ENCODE measurements at regions not wholly inside any gene's neighbourhood (a gene's known extent, or its start where the extent isn't known, plus 50 kb on each side); places are given as distances from the start of the nearest gene placed in this dataset.

DNA sequence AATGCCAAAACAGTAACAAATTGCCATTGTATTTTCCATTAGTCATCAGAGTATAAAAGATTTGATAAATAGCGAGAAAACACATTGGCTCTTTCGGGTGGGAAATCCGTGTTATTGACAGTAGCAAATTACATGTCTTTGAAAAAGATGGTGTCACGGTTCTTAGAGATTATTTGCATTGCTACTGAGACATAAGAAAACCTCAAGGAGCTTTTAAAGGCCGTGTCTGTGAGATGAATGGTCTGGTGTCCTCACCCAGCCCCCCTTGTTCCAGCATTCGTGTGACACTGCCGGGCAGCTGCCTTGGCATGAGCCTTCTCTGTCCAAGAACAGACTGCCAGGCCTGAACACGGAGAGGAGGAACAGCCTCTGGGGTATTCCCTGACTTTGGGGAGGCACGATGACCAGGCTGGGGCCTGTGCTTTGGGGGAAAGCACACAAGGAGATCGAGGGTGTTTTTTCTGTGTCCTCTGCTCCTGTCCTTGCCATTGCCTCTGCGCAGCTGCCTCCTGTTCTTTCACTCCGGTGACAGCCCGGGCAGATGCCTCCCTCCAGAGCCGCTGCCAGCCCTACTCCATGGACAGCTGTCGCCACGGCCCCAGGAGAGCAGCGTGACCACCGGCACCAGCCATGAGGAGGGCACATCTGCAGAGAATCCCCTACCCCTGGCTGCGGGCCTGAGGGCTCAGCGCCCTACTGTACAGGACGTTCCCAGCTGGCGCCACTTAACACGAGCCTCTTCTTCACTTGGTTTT is 167.7 kb upstream of the CDYL start:
- no peak overlapping the region for H3K4me2 ChIP-seq (ENCODE audit: low read length)
- ChIA-PET POLR2A (no interaction called here), CTCF (ENCODE audit: unreplicated experiment) (no interaction called here)
- no TSS peak for BruUV-seq (replicated peaks)
- no peak for TF ChIP-seq EZH2phosphoT487 (IDR thresholded peaks at IDR 0.05; ENCODE audit: borderline replicate concordance, low read depth, low read length)
- TF ChIP-seq CTCF (conservative IDR thresholded peaks at IDR 0.05; ENCODE audit: low read length) = no peak
- no peaks in the 10 kb centered on the region for H3K36me3 ChIP-seq (ENCODE audit: insufficient read depth, low read length)
- peaks cover 7% of the 10 kb centered on the region for H3K4me1 ChIP-seq (ENCODE audit: insufficient read depth, low read length, poor library complexity, severe bottlenecking)
- H3K27ac ChIP-seq (ENCODE audit: low read depth, low read length, poor library complexity, severe bottlenecking) = no peak overlapping the region
- no peaks in the 10 kb centered on the region for H3K79me2 ChIP-seq (ENCODE audit: insufficient read depth, low read depth, low read length)
- H3K9me3 ChIP-seq (ENCODE audit: low read length) = no peaks in the 10 kb centered on the region
- no peak overlapping the region for H3K4me3 ChIP-seq (ENCODE audit: low read depth, low read length, poor library complexity, severe bottlenecking)
- no peak overlapping the region for H2AFZ ChIP-seq (ENCODE audit: low read length)
- H4K20me1 ChIP-seq (ENCODE audit: insufficient read depth, low read length) = no peaks in the 10 kb centered on the region
- DNase-seq (ENCODE audit: low spot score) = no peak
- intact Hi-C loops (cut with micrococcal nuclease; ENCODE audit: unreplicated experiment) = no loop called here
- no peaks in the 10 kb centered on the region for H3K9me2 ChIP-seq (ENCODE audit: insufficient read depth, low read length)

DNA sequence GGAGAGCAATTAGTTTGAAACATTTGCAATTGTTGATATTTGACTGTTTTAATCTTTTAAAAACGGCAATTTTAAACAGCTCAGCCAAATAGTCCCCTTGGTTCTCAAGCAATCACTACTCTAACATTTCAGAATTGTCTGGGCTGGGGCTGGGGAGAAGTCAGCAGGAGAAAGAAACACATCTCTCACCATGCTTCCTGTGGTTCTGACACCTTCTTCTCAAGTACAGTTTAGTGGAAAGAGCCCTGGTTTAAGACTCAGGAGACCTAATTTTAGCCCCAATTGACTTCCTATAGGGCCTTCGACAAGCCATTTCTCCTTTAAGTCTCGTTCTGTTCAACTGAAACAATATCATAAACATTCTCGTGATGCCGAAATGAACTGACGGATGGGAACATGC is 168.4 kb upstream of the CDYL start:
- H3K4me1 ChIP-seq (ENCODE audit: insufficient read depth, low read length, poor library complexity, severe bottlenecking) = peaks cover 7% of the 10 kb centered on the region
- no peak overlapping the region for H3K4me3 ChIP-seq (ENCODE audit: low read depth, low read length, poor library complexity, severe bottlenecking)
- ChIA-PET POLR2A (no interaction called here), CTCF (ENCODE audit: unreplicated experiment) (no interaction called here)
- intact Hi-C loops (cut with micrococcal nuclease; ENCODE audit: unreplicated experiment) = no loop called here
- H2AFZ ChIP-seq (ENCODE audit: low read length) = no peak overlapping the region
- BruUV-seq (replicated peaks) = no TSS peak
- H4K20me1 ChIP-seq (ENCODE audit: insufficient read depth, low read length) = no peaks in the 10 kb centered on the region
- H3K9me3 ChIP-seq (ENCODE audit: low read length) = no peaks in the 10 kb centered on the region
- H3K4me2 ChIP-seq (ENCODE audit: low read length) = no peak overlapping the region
- no peak for DNase-seq (ENCODE audit: low spot score)
- no peak overlapping the region for H3K27ac ChIP-seq (ENCODE audit: low read depth, low read length, poor library complexity, severe bottlenecking)
- no peaks in the 10 kb centered on the region for H3K79me2 ChIP-seq (ENCODE audit: insufficient read depth, low read depth, low read length)
- H3K9me2 ChIP-seq (ENCODE audit: insufficient read depth, low read length) = no peaks in the 10 kb centered on the region
- TF ChIP-seq EZH2phosphoT487 (IDR thresholded peaks at IDR 0.05; ENCODE audit: borderline replicate concordance, low read depth, low read length) (no peak), CTCF (conservative IDR thresholded peaks at IDR 0.05; ENCODE audit: low read length) (no peak)
- H3K36me3 ChIP-seq (ENCODE audit: insufficient read depth, low read length) = no peaks in the 10 kb centered on the region

DNA sequence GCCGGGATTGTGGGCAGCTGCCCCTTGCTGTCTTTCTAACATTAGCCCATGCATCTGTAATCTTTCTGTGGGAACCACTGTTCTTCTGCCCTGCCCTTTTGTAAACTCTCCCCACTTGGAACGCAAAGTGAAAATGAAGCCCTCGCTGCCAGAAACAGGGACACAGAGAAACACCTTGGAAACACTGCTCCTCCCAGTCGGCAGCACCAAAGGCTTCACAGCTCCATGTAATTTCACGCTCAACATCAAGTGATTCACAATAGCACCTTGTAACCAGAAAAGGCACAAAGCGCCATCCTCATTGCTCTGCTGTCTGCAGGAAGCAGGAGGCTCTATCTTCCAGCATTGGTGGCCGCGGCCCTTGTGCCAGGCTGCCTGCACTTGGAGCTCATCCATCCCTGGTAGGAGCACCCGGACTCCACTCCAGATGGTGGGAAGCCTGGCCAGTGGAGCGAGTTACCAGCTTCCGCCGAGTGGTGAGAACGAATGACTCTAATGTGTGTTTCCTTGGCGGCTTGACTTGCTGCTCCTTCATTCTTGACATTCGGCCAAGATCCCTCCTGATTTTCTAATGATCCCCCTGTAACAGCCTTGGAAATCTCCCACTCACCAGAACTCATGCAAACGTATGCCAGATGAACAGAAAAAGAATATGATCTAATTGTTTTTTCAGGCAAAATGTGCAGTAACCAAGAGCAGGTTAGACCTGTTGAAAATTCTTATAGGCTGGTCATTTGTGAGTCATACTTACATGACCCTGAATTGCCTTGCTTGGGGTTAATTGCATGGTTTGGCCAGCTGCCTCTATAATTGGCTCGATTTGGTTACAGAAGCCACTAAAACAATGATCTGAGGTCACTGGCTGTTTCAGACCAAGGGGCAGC is 169.1 kb upstream of the CDYL start:
- BruUV-seq (replicated peaks) = no TSS peak

More for the DNA sequence above, 169.1 kb upstream of the CDYL start:
- Histone ChIP-seq H3K9me2 (ENCODE audit: insufficient read depth, low read length) (no peaks in the 10 kb centered on the region), H4K20me1 (ENCODE audit: insufficient read depth, low read length) (no peaks in the 10 kb centered on the region), H3K27ac (ENCODE audit: low read depth, low read length, poor library complexity, severe bottlenecking) (no peak overlapping the region), H3K4me3 (ENCODE audit: low read depth, low read length, poor library complexity, severe bottlenecking) (no peak overlapping the region), H3K79me2 (ENCODE audit: insufficient read depth, low read depth, low read length) (no peaks in the 10 kb centered on the region), H3K9me3 (ENCODE audit: low read length) (no peaks in the 10 kb centered on the region), H3K4me2 (ENCODE audit: low read length) (no peak overlapping the region), H3K4me1 (ENCODE audit: insufficient read depth, low read length, poor library complexity, severe bottlenecking) (peaks cover 7% of the 10 kb centered on the region), H2AFZ (ENCODE audit: low read length) (no peak overlapping the region), H3K36me3 (ENCODE audit: insufficient read depth, low read length) (no peaks in the 10 kb centered on the region)
- DNase-seq (ENCODE audit: low spot score) = no peak
- intact Hi-C loops (cut with micrococcal nuclease; ENCODE audit: unreplicated experiment) = no loop called here
- no peak for TF ChIP-seq EZH2phosphoT487 (IDR thresholded peaks at IDR 0.05; ENCODE audit: borderline replicate concordance, low read depth, low read length)
- no peak for TF ChIP-seq CTCF (conservative IDR thresholded peaks at IDR 0.05; ENCODE audit: low read length)
- ChIA-PET CTCF (ENCODE audit: unreplicated experiment) (no interaction called here), POLR2A (no interaction called here)
